Lower leg skin (tissue), 3 donors: ENCODE measurements at regions not wholly inside any gene's neighbourhood (a gene's known extent, or its start where the extent isn't known, plus 50 kb on each side); places are given as distances from the start of the nearest gene placed in this dataset.

Experiments used
- POLR2A ChIP-seq, 2 donors: fragments of 450-650 bp; IDR thresholded peaks; one replicate each; pipeline ENCODE4 v1.6.1; 2016 to 2017; ENCODE audit warnings: antibody characterized with exemption in 2 of 2, mild to moderate bottlenecking in 1 of 2, moderate library complexity in 1 of 2
- TF ChIP-seq, protein P1 (sequence below), 3 donors: fragments of 450-650 bp; IDR thresholded peaks; one replicate each; pipeline ENCODE4 v1.5.1; 2016; ENCODE audit warnings: antibody characterized with exemption in 3 of 3, mild to moderate bottlenecking in 3 of 3, moderate library complexity in 2 of 3

GRCh38 chr12:58140395-58140794 is 199.0 kb downstream of the ATP23 start:
- TF ChIP-seq, protein P1, sequence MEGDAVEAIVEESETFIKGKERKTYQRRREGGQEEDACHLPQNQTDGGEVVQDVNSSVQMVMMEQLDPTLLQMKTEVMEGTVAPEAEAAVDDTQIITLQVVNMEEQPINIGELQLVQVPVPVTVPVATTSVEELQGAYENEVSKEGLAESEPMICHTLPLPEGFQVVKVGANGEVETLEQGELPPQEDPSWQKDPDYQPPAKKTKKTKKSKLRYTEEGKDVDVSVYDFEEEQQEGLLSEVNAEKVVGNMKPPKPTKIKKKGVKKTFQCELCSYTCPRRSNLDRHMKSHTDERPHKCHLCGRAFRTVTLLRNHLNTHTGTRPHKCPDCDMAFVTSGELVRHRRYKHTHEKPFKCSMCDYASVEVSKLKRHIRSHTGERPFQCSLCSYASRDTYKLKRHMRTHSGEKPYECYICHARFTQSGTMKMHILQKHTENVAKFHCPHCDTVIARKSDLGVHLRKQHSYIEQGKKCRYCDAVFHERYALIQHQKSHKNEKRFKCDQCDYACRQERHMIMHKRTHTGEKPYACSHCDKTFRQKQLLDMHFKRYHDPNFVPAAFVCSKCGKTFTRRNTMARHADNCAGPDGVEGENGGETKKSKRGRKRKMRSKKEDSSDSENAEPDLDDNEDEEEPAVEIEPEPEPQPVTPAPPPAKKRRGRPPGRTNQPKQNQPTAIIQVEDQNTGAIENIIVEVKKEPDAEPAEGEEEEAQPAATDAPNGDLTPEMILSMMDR (IDR thresholded peaks at IDR 0.05) = no peak
- no peak for TF ChIP-seq POLR2A (IDR thresholded peaks at IDR 0.05)
